Ishikawa (cell line): ENCODE measurements at regions not wholly inside any gene's neighbourhood (a gene's known extent, or its start where the extent isn't known, plus 50 kb on each side); places are given as distances from the start of the nearest gene placed in this dataset.

Source experiments
- CEBPB ChIP-seq: IDR thresholded peaks from 2 replicates; pipeline ENCODE4 v1.6.1; 2012
- EP300 ChIP-seq: IDR thresholded peaks from 2 replicates; pipeline ENCODE4 v1.6.1; 2012; ENCODE audit warnings: borderline replicate concordance
- NFIC ChIP-seq: IDR thresholded peaks from 2 replicates; pipeline ENCODE4 v1.6.1; 2012
- USF1 ChIP-seq: IDR thresholded peaks from 2 replicates; pipeline ENCODE4 v1.6.1; 2012

- no peak for TF ChIP-seq CEBPB
- TF ChIP-seq USF1: no peak
- TF ChIP-seq NFIC: no peak
- no peak for TF ChIP-seq EP300
Observed at GRCh38 chr2:11008773-11009172, 97.0 kb downstream of the KCNF1 start.
